Esophagus muscularis mucosa (tissue), 3 donors: ENCODE measurements at regions not wholly inside any gene's neighbourhood (a gene's known extent, or its start where the extent isn't known, plus 50 kb on each side); places are given as distances from the start of the nearest gene placed in this dataset.

Source experiments
- CTCF ChIP-seq, 3 experiments: fragments of 200-600 bp in 2 of 3; fragments of 450-650 bp in 1 of 3; sonication (generic) in 2 of 3; IDR thresholded peaks; one replicate each; pipeline ENCODE4 v1.5.1; 2017 to 2019; ENCODE audit warnings: antibody characterized with exemption in 3 of 3, mild to moderate bottlenecking in 2 of 3, moderate library complexity in 1 of 3
- POLR2AphosphoS5 ChIP-seq, 2 donors: sonication (generic); formaldehyde crosslinking; IDR thresholded peaks; one replicate each; pipeline ENCODE4 v1.6.1; 2017; ENCODE audit warnings: antibody characterized with exemption in 2 of 2

- TF ChIP-seq CTCF (IDR thresholded peaks at IDR 0.05) (no peak), POLR2AphosphoS5 (IDR thresholded peaks at IDR 0.05) (no peak)
Observed at GRCh38 chr5:117869596-117869995, 1118.8 kb downstream of the DTWD2 start.
